HG03159 (cell line): ENCODE measurements at regions not wholly inside any gene's neighbourhood (a gene's known extent, or its start where the extent isn't known, plus 50 kb on each side); places are given as distances from the start of the nearest gene placed in this dataset.

Experiments
- ATAC-seq: cut with Tn5 transposase; IDR thresholded peaks from one replicate; pipeline ENCODE4 v1.9.1; 2021; ENCODE audit warnings: mild to moderate bottlenecking, moderate library complexity; ENCODE audit not compliant: unreplicated experiment

- no peak for ATAC-seq
These were observed 62.4 kb upstream of the PCSK6 start for GRCh38 chr15:101551696-101552591.

GRCh38 chr15:101550124-101550523, 60.6 kb upstream of the PCSK6 start:
- ATAC-seq = no peak

- ATAC-seq = no peak
These were observed 60.1 kb upstream of the PCSK6 start for GRCh38 chr15:101549647-101550046.

GRCh38 chr15:101547737-101548136, 58.2 kb upstream of the PCSK6 start:
- ATAC-seq = no peak

- ATAC-seq = no peak
These were observed 56.3 kb upstream of the PCSK6 start for GRCh38 chr15:101545548-101546505.

- ATAC-seq = no peak
These were observed 55.1 kb upstream of the PCSK6 start for GRCh38 chr15:101544613-101544945.

- ATAC-seq = no peak
These were observed 54.6 kb upstream of the PCSK6 start for GRCh38 chr15:101543926-101544612.

GRCh38 chr15:101543431-101543830, 53.9 kb upstream of the PCSK6 start:
- ATAC-seq = no peak

GRCh38 chr15:101543026-101543390, 53.5 kb upstream of the PCSK6 start:
- ATAC-seq = no peak

- ATAC-seq = no peak
These were observed 53.0 kb upstream of the PCSK6 start for GRCh38 chr15:101542306-101543025.

GRCh38 chr15:101541501-101542292, 52.2 kb upstream of the PCSK6 start:
- ATAC-seq = no peak

GRCh38 chr15:101540480-101541239, 51.2 kb upstream of the PCSK6 start:
- ATAC-seq = no peak

- ATAC-seq = no peak
These were observed 50.4 kb upstream of the PCSK6 start for GRCh38 chr15:101539930-101540329.

- ATAC-seq = no peak
These were observed 50.0 kb upstream of the PCSK6 start for GRCh38 chr15:101539492-101539891.
